NAMALWA (cell line): ENCODE measurements at regions not wholly inside any gene's neighbourhood (a gene's known extent, or its start where the extent isn't known, plus 50 kb on each side); places are given as distances from the start of the nearest gene placed in this dataset.
"Not testable (repeated sequence)": the region's sequence is repeated elsewhere in the genome, so short reads cannot be mapped to it uniquely, and the experiment has no call there.

Experiments
- DNase-seq: peaks from one replicate; pipeline ENCODE4 v3.0.0-alpha.2; 2015; ENCODE audit warnings: low spot score

- DNase-seq: not testable (repeated sequence)
These were observed 875.1 kb upstream of the ACVR2A start for GRCh38 chr2:146969703-146970102.

GRCh38 chr2:146964494-146964893 lies 880.3 kb upstream of the ACVR2A start:
- no peak for DNase-seq

- no peak for DNase-seq
These were observed 890.3 kb upstream of the ACVR2A start for GRCh38 chr2:146954544-146954943.

GRCh38 chr2:146952696-146953095 lies 892.1 kb upstream of the ACVR2A start:
- DNase-seq: no peak

- no peak for DNase-seq
These were observed 893.9 kb upstream of the ACVR2A start for GRCh38 chr2:146950911-146951310.

GRCh38 chr2:146950361-146950760 lies 894.5 kb upstream of the ACVR2A start:
- no peak for DNase-seq

GRCh38 chr2:146949400-146949799 lies 895.4 kb upstream of the ACVR2A start:
- no peak for DNase-seq

GRCh38 chr2:146944601-146945000 lies 900.2 kb upstream of the ACVR2A start:
- no peak for DNase-seq

DNA sequence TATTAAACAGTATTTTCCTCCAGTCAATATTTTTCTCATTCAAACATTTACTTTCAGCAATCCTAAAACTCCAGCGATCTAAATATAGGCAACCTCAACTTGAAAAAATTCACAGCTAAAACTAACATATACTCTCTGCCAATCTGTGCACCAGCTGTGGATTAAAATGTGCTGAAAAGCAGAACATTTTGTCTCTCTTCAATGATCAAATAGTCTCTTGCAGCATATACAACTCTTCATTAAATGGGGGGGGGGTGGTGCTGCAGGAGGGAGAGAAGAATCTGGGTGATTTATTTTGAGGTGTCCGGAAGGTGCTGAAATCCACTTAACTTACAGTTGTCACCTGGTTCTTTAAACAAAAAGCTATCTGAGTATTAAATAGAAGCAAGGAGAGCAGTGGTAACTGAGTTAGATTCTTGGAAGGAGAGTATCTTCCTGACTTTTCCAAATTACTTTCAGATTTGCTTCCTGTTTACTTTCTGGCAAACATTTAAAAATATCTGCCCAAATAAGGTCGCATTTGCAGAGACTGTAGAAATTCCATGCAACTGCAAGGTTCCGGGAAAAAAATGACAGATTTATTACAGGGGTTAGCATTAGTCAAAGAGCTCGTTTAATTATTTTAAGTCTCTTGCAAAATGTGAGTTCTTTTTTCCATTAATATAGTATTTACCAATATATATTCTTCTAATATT lies 904.7 kb upstream of the ACVR2A start:
- no peak for DNase-seq

GRCh38 chr2:146934921-146935320 lies 909.9 kb upstream of the ACVR2A start:
- no peak for DNase-seq

GRCh38 chr2:146931109-146931508 lies 913.7 kb upstream of the ACVR2A start:
- peak; percentile 55 for DNase-seq

DNA sequence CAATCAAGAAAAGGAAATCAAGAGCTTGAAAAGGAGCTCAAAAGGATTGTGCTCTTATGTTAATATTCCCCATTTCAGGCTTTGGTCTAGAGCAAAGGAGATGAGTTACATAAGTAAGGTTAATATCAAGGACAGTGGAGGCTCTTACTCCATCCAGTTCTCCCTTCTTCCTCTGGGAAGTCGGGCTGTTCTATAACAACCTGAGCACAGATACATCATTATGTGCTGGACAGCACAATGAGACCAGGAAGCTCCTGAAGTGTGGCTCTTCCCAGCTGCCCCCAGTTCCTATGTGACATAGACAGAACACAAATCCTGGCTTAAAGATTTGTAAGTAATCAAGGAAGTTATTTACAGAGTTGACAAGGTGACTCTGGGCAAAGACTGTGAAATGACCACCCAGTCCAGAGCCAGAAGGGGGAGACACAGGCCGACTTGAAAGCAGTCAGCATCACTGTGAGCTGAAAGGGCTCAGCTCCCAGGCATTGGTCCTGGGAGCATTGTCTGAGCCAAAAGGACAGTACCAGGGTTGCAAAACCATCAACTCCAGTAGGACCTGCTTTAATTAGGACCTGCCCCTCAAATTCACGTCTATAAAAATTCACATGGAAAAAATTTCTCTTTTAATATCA lies 917.6 kb upstream of the ACVR2A start:
- DNase-seq: peak; percentile 63

GRCh38 chr2:146918280-146918679 lies 926.5 kb upstream of the ACVR2A start:
- no peak for DNase-seq

DNA sequence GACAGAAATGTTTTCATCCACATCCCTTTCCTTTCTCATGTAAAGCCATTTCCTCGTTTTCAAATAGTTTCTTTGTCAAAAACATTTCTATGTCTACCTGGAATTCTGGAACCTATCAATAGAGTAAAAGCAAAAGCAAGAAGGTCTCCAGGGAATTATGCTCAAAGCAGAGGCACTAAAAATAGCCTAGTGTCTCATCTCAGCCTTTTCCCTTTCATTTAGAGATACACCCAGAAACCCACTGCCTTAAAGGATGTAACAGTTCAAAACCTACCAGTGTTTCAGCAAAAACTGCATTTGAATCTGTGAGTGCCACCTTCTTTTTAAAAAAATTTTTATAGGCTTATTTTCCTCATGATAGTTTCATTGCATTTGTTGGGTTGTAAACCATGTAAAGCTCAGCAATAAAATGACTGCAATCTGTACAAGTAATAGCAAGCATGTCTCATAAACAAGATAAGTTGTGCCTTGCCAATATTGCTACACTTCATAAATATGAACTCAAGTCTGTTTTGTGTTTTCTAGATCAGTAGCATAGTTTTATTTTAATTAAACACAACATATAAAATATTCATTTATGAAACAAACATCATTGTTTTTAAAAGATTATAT lies 927.3 kb upstream of the ACVR2A start:
- DNase-seq: no peak

DNA sequence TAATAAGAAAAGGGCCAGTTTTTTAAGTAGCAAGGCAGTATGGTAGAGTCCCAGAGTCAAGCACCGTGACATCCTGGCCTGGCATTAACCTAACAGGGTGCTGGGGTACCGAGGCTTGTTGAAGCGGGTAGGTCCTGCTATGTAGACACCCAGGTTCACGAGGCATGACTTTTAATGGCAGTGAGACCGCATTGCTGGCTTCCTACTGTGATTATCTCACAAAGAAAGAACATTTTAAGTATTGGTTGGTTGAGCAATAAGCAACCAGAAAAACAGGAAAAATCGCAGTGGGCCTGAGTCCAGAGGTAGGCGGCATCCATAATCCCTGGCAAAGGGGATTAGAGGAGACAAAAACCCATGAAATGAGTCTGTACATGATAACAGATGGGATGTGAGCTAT lies 927.9 kb upstream of the ACVR2A start:
- DNase-seq: no peak

DNA sequence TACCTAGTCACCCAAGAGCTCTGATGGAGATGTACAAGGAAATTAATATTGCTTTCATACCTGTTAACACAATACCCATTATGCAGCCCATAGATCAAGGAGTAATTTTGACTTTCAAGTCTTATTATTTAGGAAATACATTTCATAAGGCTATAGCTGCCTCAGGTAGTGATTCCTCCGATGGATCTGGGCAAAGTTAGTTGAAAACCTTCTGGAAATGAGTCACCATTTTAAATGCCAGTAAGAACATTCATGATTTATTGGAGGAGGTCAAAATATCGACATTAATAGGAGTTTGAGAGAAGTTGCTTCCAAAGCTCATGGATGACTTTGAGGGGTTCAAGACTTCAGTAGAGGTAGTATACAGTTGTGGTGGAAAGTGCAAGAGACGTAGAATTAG lies 931.4 kb upstream of the ACVR2A start:
- no peak for DNase-seq

DNA sequence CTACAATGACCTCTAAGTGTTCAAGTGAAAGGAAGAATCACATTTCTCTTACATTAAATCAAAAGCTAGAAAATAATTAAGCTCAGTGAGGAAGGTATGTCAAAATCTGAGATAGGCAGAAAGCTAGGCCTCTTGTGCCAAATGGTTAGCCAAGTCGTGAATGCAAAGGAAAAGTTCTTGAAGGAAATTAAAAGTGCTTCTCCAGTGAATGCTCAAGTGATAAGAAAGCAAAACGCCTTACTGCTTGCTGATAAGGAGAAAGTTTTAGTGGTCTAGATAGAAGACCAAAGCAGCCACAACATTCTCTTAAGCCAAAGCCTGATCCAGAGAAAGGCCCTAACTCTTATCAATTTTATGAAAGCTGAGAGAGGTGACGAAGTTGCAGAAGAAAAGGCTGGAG lies 932.3 kb upstream of the ACVR2A start:
- no peak for DNase-seq

- no peak for DNase-seq
These were observed 936.1 kb upstream of the ACVR2A start for GRCh38 chr2:146908776-146909175.

- no peak for DNase-seq
These were observed 946.7 kb upstream of the ACVR2A start for GRCh38 chr2:146898083-146898482.

DNA sequence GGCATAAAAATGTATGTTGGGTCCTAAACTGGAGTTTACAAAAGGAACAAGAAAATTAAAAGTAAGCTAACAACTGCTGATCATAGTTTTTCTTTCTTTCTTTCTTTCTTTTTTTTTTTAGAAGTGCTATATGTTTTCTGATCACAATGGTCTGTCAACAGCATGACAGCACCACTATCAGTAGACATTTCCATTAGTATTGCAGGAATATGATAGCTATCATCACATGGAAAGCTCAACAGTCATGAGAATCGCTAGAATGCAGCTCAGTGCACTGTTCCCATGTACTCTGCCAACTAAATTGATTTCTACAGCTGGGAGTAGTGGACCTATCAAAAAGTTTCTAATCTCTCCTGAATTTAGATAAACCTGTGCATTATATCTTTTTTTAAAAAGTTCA lies 950.3 kb upstream of the ACVR2A start:
- DNase-seq: no peak

GRCh38 chr2:146893500-146894041 lies 951.3 kb upstream of the ACVR2A start:
- DNase-seq: no peak

DNA sequence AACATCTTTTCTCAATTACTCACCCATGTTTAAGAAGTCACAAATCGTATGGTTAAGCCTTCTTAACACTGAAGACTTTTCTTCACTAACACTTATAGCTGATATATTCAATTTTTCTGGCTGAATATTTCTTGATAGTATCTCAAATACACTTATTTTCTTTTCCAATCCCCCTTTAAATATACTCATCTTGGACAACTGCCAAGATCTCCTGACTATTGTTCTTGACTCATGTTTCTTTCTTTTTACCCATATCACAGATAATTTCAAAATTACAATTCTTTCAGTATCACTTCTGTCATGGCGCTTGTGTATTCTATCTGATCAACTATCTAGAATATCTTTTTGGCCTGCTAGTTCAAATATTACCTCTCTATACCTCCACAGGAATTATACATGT lies 954.3 kb upstream of the ACVR2A start:
- no peak for DNase-seq

GRCh38 chr2:146879882-146880281 lies 964.9 kb upstream of the ACVR2A start:
- DNase-seq: no peak
